ENCODE measurements at regions not wholly inside any gene's neighbourhood (a gene's known extent, or its start where the extent isn't known, plus 50 kb on each side); places are given as distances from the start of the nearest gene placed in this dataset.

- TF ChIP-seq CTCF (conservative IDR thresholded peaks at IDR 0.05 in 1 of 2, IDR thresholded peaks at IDR 0.05 in 1 of 2; ENCODE audit: extremely low read depth in 1 of 2, insufficient read depth in 1 of 2, low read depth in 1 of 2, low read length in 2 of 2) (no peak), EZH2 (IDR thresholded peaks at IDR 0.05; ENCODE audit: borderline replicate concordance, low read length) (no peak)
These were observed 229.1 kb upstream of the FSTL5 start for GRCh38 chr4:162392946-162393345.
